Epithelial cell of proximal tubule (primary cell): ENCODE measurements at regions not wholly inside any gene's neighbourhood (a gene's known extent, or its start where the extent isn't known, plus 50 kb on each side); places are given as distances from the start of the nearest gene placed in this dataset.

Experiments
- DNase-seq: peaks from one replicate; pipeline ENCODE4 v3.0.0-alpha.2; 2011; ENCODE audit warnings: low read depth
- H3K4me3 ChIP-seq: 2 replicates; pipeline ENCODE4 v1.5.1; 2011; ENCODE audit warnings: low read depth, mild to moderate bottlenecking, low read length
- CTCF ChIP-seq: conservative IDR thresholded peaks from 2 replicates; pipeline ENCODE4 v1.5.1; 2012; ENCODE audit warnings: low read depth, mild to moderate bottlenecking, low read length

- TF ChIP-seq CTCF, result no peak
- DNase-seq, result no peak
- no peak overlapping the region for H3K4me3 ChIP-seq
Observed at GRCh38 chr10:92756201-92757065, 66.7 kb downstream of the HHEX start.

- peak; percentile 25 for TF ChIP-seq CTCF
- H3K4me3 ChIP-seq, result no peak overlapping the region
- no peak for DNase-seq
Observed at GRCh38 chr10:92757066-92757710, 67.4 kb downstream of the HHEX start.

- TF ChIP-seq CTCF, result no peak
- no peak for DNase-seq
- no peak overlapping the region for H3K4me3 ChIP-seq
Observed at GRCh38 chr10:92757711-92758104, 68.0 kb downstream of the HHEX start.

GRCh38 chr10:92758594-92758993 is 68.8 kb downstream of the HHEX start:
- DNase-seq, result no peak
- H3K4me3 ChIP-seq, result no peak overlapping the region
- no peak for TF ChIP-seq CTCF

- no peak for TF ChIP-seq CTCF
- DNase-seq, result no peak
- H3K4me3 ChIP-seq, result no peak overlapping the region
Observed at GRCh38 chr10:92760609-92761008, 70.9 kb downstream of the HHEX start.

GRCh38 chr10:92761571-92761970 is 71.8 kb downstream of the HHEX start:
- no peak for TF ChIP-seq CTCF
- DNase-seq, result no peak
- H3K4me3 ChIP-seq, result no peak overlapping the region
